Testis (tissue), 2 donors: ENCODE measurements at regions not wholly inside any gene's neighbourhood (a gene's known extent, or its start where the extent isn't known, plus 50 kb on each side); places are given as distances from the start of the nearest gene placed in this dataset.

Experiments
- DNase-seq: peaks from one replicate; pipeline ENCODE4 v3.0.0-alpha.2; 2019
- H3K27ac ChIP-seq, 2 donors: fragments of 200-600 bp; sonication (generic); one replicate each; pipeline ENCODE4 v1.5.1; 2019
- H3K27me3 ChIP-seq: fragments of 200-600 bp; sonication (generic); one replicate; pipeline ENCODE4 v1.5.1; 2019
- H3K36me3 ChIP-seq: fragments of 200-600 bp; sonication (generic); one replicate; pipeline ENCODE4 v1.5.1; 2017; ENCODE audit warnings: low read depth; ENCODE audit errors: missing control alignments
- H3K4me1 ChIP-seq: fragments of 200-600 bp; sonication (generic); one replicate; pipeline ENCODE4 v1.5.1; 2019
- H3K4me3 ChIP-seq, 2 donors: fragments of 200-600 bp; sonication (generic); one replicate each; pipeline ENCODE4 v1.5.1; 2017 to 2019
- H3K9me3 ChIP-seq: fragments of 200-600 bp; sonication (generic); one replicate; pipeline ENCODE4 v1.5.1; 2017
- POLR2A ChIP-seq: fragments of 450-650 bp; IDR thresholded peaks from one replicate; pipeline ENCODE4 v1.6.1; 2017; ENCODE audit warnings: antibody characterized with exemption, mild to moderate bottlenecking, moderate library complexity
- WGBS, 2 donors: methylation state at CpG; one replicate each; pipeline ENCODE4 v1.1.5; 2018; 5-methylcytosine and 5-hydroxymethylcytosine counted together
- intact Hi-C: fragments of 100-400 bp; cut with DNase I; formaldehyde crosslinking; loops from one replicate; pipeline ENCODE4 v1.15.1; 2023; ENCODE audit warnings: low total_unique reads
- TF ChIP-seq, protein P1 (sequence below), 3 experiments: fragments of 450-650 bp in 2 of 3; fragments of 200-600 bp in 1 of 3; sonication (generic) in 1 of 3; IDR thresholded peaks; one replicate each; pipeline ENCODE4 v1.5.1; 2016 to 2019; ENCODE audit warnings: antibody characterized with exemption in 3 of 3, mild to moderate bottlenecking in 2 of 3, moderate library complexity in 1 of 3

DNA sequence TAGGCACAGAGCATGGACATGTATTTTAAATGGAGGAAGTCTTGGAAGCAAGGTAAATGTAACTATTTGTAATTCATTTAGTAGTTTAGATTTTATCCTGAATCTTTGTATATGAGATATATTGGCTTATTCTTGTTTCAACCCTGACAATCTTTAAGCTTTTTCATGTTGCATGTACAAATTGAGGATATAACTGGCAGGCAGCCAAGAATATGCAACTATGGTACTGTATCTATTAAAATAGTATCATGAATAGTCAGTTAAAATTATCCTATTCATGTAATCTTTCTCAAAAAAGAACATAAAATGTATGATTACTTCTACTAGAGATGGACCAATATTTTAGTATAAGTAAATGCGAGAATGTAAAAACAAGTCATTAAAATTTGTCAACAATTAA, 1141.5 kb downstream of the PCDH18 start:
- H3K27me3 ChIP-seq, result no peaks in the 10 kb centered on the region
- no peak for DNase-seq
- no peaks in the 10 kb centered on the region for H3K9me3 ChIP-seq
- H3K4me3 ChIP-seq, result no peak overlapping the region
- no peak for TF ChIP-seq POLR2A
- TF ChIP-seq, protein P1, sequence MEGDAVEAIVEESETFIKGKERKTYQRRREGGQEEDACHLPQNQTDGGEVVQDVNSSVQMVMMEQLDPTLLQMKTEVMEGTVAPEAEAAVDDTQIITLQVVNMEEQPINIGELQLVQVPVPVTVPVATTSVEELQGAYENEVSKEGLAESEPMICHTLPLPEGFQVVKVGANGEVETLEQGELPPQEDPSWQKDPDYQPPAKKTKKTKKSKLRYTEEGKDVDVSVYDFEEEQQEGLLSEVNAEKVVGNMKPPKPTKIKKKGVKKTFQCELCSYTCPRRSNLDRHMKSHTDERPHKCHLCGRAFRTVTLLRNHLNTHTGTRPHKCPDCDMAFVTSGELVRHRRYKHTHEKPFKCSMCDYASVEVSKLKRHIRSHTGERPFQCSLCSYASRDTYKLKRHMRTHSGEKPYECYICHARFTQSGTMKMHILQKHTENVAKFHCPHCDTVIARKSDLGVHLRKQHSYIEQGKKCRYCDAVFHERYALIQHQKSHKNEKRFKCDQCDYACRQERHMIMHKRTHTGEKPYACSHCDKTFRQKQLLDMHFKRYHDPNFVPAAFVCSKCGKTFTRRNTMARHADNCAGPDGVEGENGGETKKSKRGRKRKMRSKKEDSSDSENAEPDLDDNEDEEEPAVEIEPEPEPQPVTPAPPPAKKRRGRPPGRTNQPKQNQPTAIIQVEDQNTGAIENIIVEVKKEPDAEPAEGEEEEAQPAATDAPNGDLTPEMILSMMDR (IDR thresholded peaks at IDR 0.05), result no peak
- H3K27ac ChIP-seq, result no peak overlapping the region
- 84 to 92% methylated on average over 1 of the region's 1 CpG for WGBS, 2 donors
- intact Hi-C loops, result no loop called here
- H3K36me3 ChIP-seq, result no peaks in the 10 kb centered on the region
- H3K4me1 ChIP-seq, result no peaks in the 10 kb centered on the region

DNA sequence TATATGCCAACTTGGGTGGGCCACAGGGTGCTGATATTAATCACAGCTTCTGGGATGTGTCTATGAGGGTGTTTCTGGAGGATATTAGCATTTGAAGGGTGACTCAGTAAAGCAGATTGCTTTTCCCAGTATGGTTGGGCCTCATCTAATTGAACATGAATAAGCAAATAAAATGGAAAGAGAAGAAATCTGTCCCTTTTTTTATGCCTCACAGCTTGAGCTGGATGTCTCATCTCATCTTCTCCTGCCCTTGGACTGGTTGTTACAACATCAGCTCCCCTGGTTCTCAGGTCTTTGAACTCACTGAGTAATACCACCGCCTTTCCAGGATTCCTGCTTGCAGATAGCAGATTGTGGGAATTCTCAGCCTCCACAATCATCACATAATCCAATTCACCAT, 1149.2 kb downstream of the PCDH18 start:
- no peak overlapping the region for H3K4me3 ChIP-seq

DNA sequence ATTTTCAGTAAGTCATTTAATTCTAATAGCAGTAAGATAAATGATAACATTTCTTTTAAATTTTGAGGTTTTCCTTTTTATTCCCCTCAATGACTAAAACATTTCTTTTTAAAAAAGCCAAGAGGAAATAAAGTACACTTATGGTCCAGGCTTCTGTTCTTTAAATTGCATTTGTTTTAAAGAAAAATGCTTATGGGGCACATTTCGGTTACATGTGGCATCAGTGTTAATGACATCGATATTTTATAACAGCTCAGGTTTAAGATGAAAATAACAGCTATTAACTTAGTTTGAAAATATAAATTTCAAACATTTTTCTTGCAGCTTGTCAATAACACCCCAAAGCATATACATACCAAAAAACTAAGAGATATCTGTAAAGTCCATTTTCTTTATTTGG, 1161.1 kb downstream of the PCDH18 start:
- DNase-seq, result no peak
- H3K9me3 ChIP-seq, result no peaks in the 10 kb centered on the region
- H3K27me3 ChIP-seq, result no peaks in the 10 kb centered on the region
- intact Hi-C loops, result no loop called here
- no peak overlapping the region for H3K4me3 ChIP-seq
- WGBS, 2 donors, result 90 to 92% methylated on average over 2 of the region's 2 CpGs
- no peaks in the 10 kb centered on the region for H3K36me3 ChIP-seq
- no peak overlapping the region for H3K27ac ChIP-seq
- TF ChIP-seq, protein P1 (IDR thresholded peaks at IDR 0.05), result no peak
- no peak for TF ChIP-seq POLR2A
- H3K4me1 ChIP-seq, result no peaks in the 10 kb centered on the region

More for the DNA sequence above, 1149.2 kb downstream of the PCDH18 start:
- TF ChIP-seq, protein P1 (IDR thresholded peaks at IDR 0.05), result no peak
- no peak for TF ChIP-seq POLR2A
- Histone ChIP-seq H3K27ac (no peak overlapping the region), H3K36me3 (no peaks in the 10 kb centered on the region), H3K4me1 (no peaks in the 10 kb centered on the region), H3K9me3 (no peaks in the 10 kb centered on the region), H3K27me3 (no peaks in the 10 kb centered on the region)
- 91 to 100% methylated on average over 1 of the region's 1 CpG for WGBS, 2 donors
- DNase-seq, result no peak
- intact Hi-C loops, result no loop called here

DNA sequence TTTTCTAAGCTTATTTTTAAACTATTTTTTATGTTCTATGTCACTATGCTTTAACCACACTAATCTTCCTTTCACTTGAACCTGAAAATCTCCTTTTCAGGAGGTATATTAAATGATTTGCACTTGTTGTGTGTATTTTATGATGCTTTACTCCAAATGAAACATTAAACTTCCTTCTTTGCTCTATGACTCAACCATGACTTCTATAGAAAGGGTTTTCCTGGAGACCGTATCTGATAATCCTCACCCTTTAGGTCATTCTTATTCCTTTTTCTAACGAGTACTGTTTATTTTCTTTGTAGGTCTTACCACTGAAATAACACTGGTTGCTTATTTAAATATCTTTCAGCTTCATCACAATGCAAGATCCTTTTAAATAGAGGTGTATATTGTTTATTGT, 1163.2 kb downstream of the PCDH18 start:
- no peak overlapping the region for H3K4me3 ChIP-seq
- H3K27ac ChIP-seq, result no peak overlapping the region
- H3K9me3 ChIP-seq, result no peaks in the 10 kb centered on the region
- no peaks in the 10 kb centered on the region for H3K4me1 ChIP-seq
- intact Hi-C loops, result no loop called here
- 54 to 77% methylated on average over 2 of the region's 2 CpGs for WGBS, 2 donors
- no peak for TF ChIP-seq POLR2A
- H3K36me3 ChIP-seq, result no peaks in the 10 kb centered on the region
- no peak for DNase-seq
- H3K27me3 ChIP-seq, result no peaks in the 10 kb centered on the region

DNA sequence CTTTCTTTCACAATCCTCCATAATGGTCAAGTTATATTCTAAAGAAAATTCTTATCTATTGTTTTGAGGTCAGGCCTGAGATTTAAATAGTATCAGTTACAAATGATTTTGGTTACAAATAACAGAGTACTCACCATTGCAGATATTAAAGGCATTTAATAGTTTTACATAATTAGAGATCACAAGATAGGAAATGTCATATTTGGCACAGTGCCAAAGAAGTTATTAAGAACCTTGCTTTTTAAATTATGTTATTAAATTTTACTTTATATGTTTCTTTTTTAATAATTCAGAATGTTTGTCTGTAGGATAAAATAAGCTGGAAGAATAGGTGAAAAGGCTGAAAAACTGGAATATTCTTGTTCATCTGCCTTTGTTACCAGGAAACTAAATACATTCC, 1174.7 kb downstream of the PCDH18 start:
- intact Hi-C loops, result no loop called here
- TF ChIP-seq, protein P1 (IDR thresholded peaks at IDR 0.05), result no peak
- TF ChIP-seq POLR2A, result no peak
- DNase-seq, result no peak

More for the DNA sequence above, 1174.7 kb downstream of the PCDH18 start:
- Histone ChIP-seq H3K9me3 (no peaks in the 10 kb centered on the region), H3K27ac (no peak overlapping the region), H3K36me3 (no peaks in the 10 kb centered on the region), H3K4me3 (no peak overlapping the region), H3K4me1 (no peaks in the 10 kb centered on the region), H3K27me3 (no peaks in the 10 kb centered on the region)
